AG09319 (cell line): ENCODE measurements at regions not wholly inside any gene's neighbourhood (a gene's known extent, or its start where the extent isn't known, plus 50 kb on each side); places are given as distances from the start of the nearest gene placed in this dataset.
A peak's percentile ranks its signal among the peaks of the same experiment; 100 is the strongest.
"Not testable (repeated sequence)": the region's sequence is repeated elsewhere in the genome, so short reads cannot be mapped to it uniquely, and the experiment has no call there.

Experiments used
- DNase-seq: peaks from one replicate; pipeline ENCODE4 v3.0.0-alpha.2; 2010; ENCODE audit warnings: low read depth; ENCODE audit errors: extremely low read depth
- TF ChIP-seq, protein P1 (sequence below): IDR thresholded peaks from 2 replicates; pipeline ENCODE4 v1.5.1; 2011; ENCODE audit warnings: low read depth, mild to moderate bottlenecking, inconsistent platforms, low read length, moderate library complexity

GRCh38 chr13:110815471-110816204 is 99.2 kb downstream of the ANKRD10 start:
- no peak for DNase-seq
- TF ChIP-seq, protein P1, sequence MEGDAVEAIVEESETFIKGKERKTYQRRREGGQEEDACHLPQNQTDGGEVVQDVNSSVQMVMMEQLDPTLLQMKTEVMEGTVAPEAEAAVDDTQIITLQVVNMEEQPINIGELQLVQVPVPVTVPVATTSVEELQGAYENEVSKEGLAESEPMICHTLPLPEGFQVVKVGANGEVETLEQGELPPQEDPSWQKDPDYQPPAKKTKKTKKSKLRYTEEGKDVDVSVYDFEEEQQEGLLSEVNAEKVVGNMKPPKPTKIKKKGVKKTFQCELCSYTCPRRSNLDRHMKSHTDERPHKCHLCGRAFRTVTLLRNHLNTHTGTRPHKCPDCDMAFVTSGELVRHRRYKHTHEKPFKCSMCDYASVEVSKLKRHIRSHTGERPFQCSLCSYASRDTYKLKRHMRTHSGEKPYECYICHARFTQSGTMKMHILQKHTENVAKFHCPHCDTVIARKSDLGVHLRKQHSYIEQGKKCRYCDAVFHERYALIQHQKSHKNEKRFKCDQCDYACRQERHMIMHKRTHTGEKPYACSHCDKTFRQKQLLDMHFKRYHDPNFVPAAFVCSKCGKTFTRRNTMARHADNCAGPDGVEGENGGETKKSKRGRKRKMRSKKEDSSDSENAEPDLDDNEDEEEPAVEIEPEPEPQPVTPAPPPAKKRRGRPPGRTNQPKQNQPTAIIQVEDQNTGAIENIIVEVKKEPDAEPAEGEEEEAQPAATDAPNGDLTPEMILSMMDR = no peak

GRCh38 chr13:110816500-110816899 is 98.4 kb downstream of the ANKRD10 start:
- TF ChIP-seq, protein P1 = no peak
- DNase-seq = no peak

- TF ChIP-seq, protein P1 = no peak
- no peak for DNase-seq
These were observed 97.7 kb downstream of the ANKRD10 start for GRCh38 chr13:110817143-110817542.

DNA sequence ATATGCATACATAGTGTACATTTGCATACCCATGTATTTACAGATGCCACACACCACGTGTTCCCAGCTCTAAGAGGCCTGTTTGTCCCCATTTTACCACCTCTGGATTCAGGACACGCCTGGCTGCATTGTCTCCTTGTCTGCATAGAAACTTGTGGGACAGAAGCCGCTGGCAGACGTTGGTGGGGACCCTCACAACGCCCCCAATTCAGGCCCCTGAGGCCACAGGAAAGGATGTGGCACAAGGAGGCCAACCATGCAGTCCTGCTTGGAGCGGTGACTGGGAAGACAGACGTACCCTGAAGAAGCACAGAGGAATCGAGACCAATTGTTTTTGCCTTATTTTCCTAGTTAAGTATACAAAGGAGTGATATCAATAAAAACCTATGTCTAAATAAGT is 96.1 kb downstream of the ANKRD10 start:
- no peak for DNase-seq
- TF ChIP-seq, protein P1 = no peak

- TF ChIP-seq, protein P1 = peak; percentile 98
- peak; percentile 28 for DNase-seq
These were observed 95.5 kb downstream of the ANKRD10 start for GRCh38 chr13:110819203-110820014.

GRCh38 chr13:110820322-110820721 is 94.5 kb downstream of the ANKRD10 start:
- TF ChIP-seq, protein P1 = no peak
- DNase-seq = no peak

DNA sequence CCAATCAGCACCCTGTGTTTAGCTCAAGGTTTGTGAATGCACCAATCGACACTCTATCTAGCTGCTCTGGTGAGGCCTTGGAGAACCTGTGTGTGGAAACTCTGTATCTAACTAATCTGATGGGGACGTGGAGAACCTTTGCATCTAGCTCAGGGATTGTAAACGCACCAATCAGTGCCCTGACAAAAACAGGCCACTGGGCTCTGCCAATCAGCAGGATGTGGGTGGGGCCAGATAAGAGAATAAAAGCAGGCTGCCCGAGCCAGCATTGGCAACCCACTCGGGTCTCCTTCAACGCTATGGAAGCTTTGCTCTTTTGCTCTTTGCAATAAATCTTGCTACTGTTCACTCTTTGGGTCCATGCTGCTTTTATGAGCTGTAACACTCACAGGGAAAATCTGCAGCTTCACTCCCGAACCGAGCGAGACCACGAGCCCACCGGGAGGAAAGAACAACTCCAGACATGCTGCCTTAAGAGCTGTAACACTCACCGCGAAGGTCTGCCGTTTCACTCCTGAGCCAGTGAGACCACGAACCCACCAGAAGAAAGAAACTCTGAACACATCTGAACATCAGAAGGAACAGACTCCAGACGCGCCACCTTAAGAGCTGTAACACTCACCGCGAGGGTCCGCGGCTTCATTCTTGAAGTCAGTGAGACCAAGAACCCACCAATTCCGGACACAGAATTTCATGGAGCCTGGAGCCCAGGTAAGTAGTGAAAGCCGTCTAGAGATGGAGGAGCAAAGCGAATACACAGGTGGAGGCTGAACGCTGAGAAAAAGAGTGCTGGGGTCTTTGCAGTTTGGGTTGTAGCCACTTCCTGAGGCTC is 92.8 kb downstream of the ANKRD10 start:
- DNase-seq = not testable (repeated sequence)
